Stimulated activated CD4-positive, alpha-beta T cell treated with anti-CD3 and anti-CD28 coated beads, Interleukin-4, amount 100 ng/mL, for 1 hour (primary cell): ENCODE measurements at regions not wholly inside any gene's neighbourhood (a gene's known extent, or its start where the extent isn't known, plus 50 kb on each side); places are given as distances from the start of the nearest gene placed in this dataset.
A peak's percentile ranks its signal among the peaks of the same experiment; 100 is the strongest.

Source experiments
- DNase-seq: peaks from one replicate; pipeline ENCODE4 v3.0.0-alpha.2; 2020

- no peak for DNase-seq
Measured at GRCh38 chr10:88086187-88086960, 222.9 kb downstream of the PTEN start.

- DNase-seq: no peak
Measured at GRCh38 chr10:88088441-88089340, 225.3 kb downstream of the PTEN start.

GRCh38 chr10:88089498-88089897, 226.1 kb downstream of the PTEN start:
- DNase-seq: no peak

GRCh38 chr10:88090568-88091214, 227.3 kb downstream of the PTEN start:
- DNase-seq: no peak

- DNase-seq: peak; percentile 58
Measured at GRCh38 chr10:88091490-88092061, 228.2 kb downstream of the PTEN start.

GRCh38 chr10:88092265-88092664, 228.8 kb downstream of the PTEN start:
- DNase-seq: no peak

- DNase-seq: no peak
Measured at GRCh38 chr10:88092973-88093372, 229.5 kb downstream of the PTEN start.

GRCh38 chr10:88094795-88095194, 231.4 kb downstream of the PTEN start:
- DNase-seq: no peak

- no peak for DNase-seq
Measured at GRCh38 chr10:88095223-88095721, 231.8 kb downstream of the PTEN start.

- DNase-seq: no peak
Measured at GRCh38 chr10:88095778-88096431, 232.5 kb downstream of the PTEN start.

GRCh38 chr10:88097092-88097516, 233.7 kb downstream of the PTEN start:
- no peak for DNase-seq

- DNase-seq: no peak
Measured at GRCh38 chr10:88097536-88097935, 234.1 kb downstream of the PTEN start.

GRCh38 chr10:88100281-88100680, 236.9 kb downstream of the PTEN start:
- DNase-seq: no peak

- no peak for DNase-seq
Measured at GRCh38 chr10:88101666-88102065, 238.2 kb downstream of the PTEN start.

GRCh38 chr10:88103576-88103975, 240.2 kb downstream of the PTEN start:
- no peak for DNase-seq

- no peak for DNase-seq
Measured at GRCh38 chr10:88104223-88104622, 240.8 kb downstream of the PTEN start.

- no peak for DNase-seq
Measured at GRCh38 chr10:88106366-88106765, 242.9 kb downstream of the PTEN start.

- no peak for DNase-seq
Measured at GRCh38 chr10:88107296-88108097, 244.1 kb downstream of the PTEN start.

- DNase-seq: no peak
Measured at GRCh38 chr10:88108115-88108610, 244.7 kb downstream of the PTEN start.

- DNase-seq: no peak
Measured at GRCh38 chr10:88110355-88110754, 246.9 kb downstream of the PTEN start.

GRCh38 chr10:88110822-88111221, 247.4 kb downstream of the PTEN start:
- DNase-seq: no peak
